Upper lobe of right lung (tissue), 1 donor: ENCODE measurements at regions not wholly inside any gene's neighbourhood (a gene's known extent, or its start where the extent isn't known, plus 50 kb on each side); places are given as distances from the start of the nearest gene placed in this dataset.

Experiments
- ATAC-seq: fragments of 200-7000 bp; cut with Tn5 transposase; one replicate; pipeline ENCODE4 v1.9.1; 2020; ENCODE audit warnings: mild to moderate bottlenecking, moderate library complexity
- DNase-seq: peaks from one replicate; pipeline ENCODE4 v3.0.0-alpha.2; 2020
- H3K27ac ChIP-seq: fragments of 200-600 bp; one replicate; pipeline ENCODE4 v1.8.0; 2022
- H3K27me3 ChIP-seq: fragments of 200-600 bp; one replicate; pipeline ENCODE4 v1.8.0; 2022; ENCODE audit warnings: mild to moderate bottlenecking
- H3K36me3 ChIP-seq: fragments of 200-600 bp; one replicate; pipeline ENCODE4 v1.8.0; 2022
- H3K4me1 ChIP-seq: fragments of 200-600 bp; one replicate; pipeline ENCODE4 v1.8.0; 2022
- H3K4me3 ChIP-seq: fragments of 200-600 bp; one replicate; pipeline ENCODE4 v1.8.0; 2022; ENCODE audit warnings: mild to moderate bottlenecking
- H3K9me3 ChIP-seq: fragments of 200-600 bp; one replicate; pipeline ENCODE4 v1.8.0; 2022
- CTCF ChIP-seq: fragments of 200-600 bp; IDR thresholded peaks from one replicate; pipeline ENCODE4 v1.8.0; 2022; ENCODE audit warnings: antibody characterized with exemption
- intact Hi-C: fragments of 100-400 bp; cut with DNase I; formaldehyde crosslinking; loops from one replicate; pipeline ENCODE4 v1.11.0; 2022
- donor health status: DM: no; HTN: yes; CAD: no; lungs with severe emphysema.

GRCh38 chr6:150723345-150723658 is 123.6 kb downstream of the PLEKHG1 start:
- Histone ChIP-seq H3K9me3 (no peaks in the 10 kb centered on the region), H3K27me3 (no peaks in the 10 kb centered on the region), H3K36me3 (no peaks in the 10 kb centered on the region), H3K27ac (no peak overlapping the region), H3K4me1 (no peaks in the 10 kb centered on the region), H3K4me3 (no peak overlapping the region)
- no peak for TF ChIP-seq CTCF
- ATAC-seq: no peak
- intact Hi-C loops: no loop called here
- DNase-seq: no peak

GRCh38 chr6:150723857-150724256 is 124.2 kb downstream of the PLEKHG1 start:
- no peak for TF ChIP-seq CTCF
- Histone ChIP-seq H3K27ac (no peak overlapping the region), H3K36me3 (no peaks in the 10 kb centered on the region), H3K27me3 (no peaks in the 10 kb centered on the region), H3K4me3 (no peak overlapping the region), H3K9me3 (no peaks in the 10 kb centered on the region), H3K4me1 (no peaks in the 10 kb centered on the region)
- DNase-seq (no peak), ATAC-seq (no peak)
- intact Hi-C loops: no loop called here

GRCh38 chr6:150725795-150726194 is 126.1 kb downstream of the PLEKHG1 start:
- ATAC-seq (no peak), DNase-seq (no peak)
- TF ChIP-seq CTCF: no peak
- Histone ChIP-seq H3K4me3 (no peak overlapping the region), H3K9me3 (no peaks in the 10 kb centered on the region), H3K4me1 (no peaks in the 10 kb centered on the region), H3K27ac (no peak overlapping the region), H3K36me3 (no peaks in the 10 kb centered on the region), H3K27me3 (no peaks in the 10 kb centered on the region)
- intact Hi-C loops: no loop called here

- no peak overlapping the region for H3K27ac ChIP-seq
- DNase-seq (no peak), ATAC-seq (no peak)
- intact Hi-C loops: no loop called here
- H3K4me3 ChIP-seq: no peak overlapping the region
- H3K27me3 ChIP-seq: no peaks in the 10 kb centered on the region
- TF ChIP-seq CTCF: no peak
- H3K36me3 ChIP-seq: no peaks in the 10 kb centered on the region
- no peaks in the 10 kb centered on the region for H3K4me1 ChIP-seq
- H3K9me3 ChIP-seq: no peaks in the 10 kb centered on the region
Observed at GRCh38 chr6:150729188-150729748, 129.6 kb downstream of the PLEKHG1 start.

- Histone ChIP-seq H3K4me3 (no peak overlapping the region), H3K27ac (no peak overlapping the region), H3K27me3 (no peaks in the 10 kb centered on the region), H3K36me3 (no peaks in the 10 kb centered on the region), H3K4me1 (no peaks in the 10 kb centered on the region), H3K9me3 (no peaks in the 10 kb centered on the region)
- no peak for TF ChIP-seq CTCF
- DNase-seq: no peak
- intact Hi-C loops: no loop called here
- no peak for ATAC-seq
Observed at GRCh38 chr6:150730801-150731457, 131.2 kb downstream of the PLEKHG1 start.
